SK-N-SH treated with all-trans-retinoic acid at 6 μM for 48 hours (cell line): ENCODE measurements at regions not wholly inside any gene's neighbourhood (a gene's known extent, or its start where the extent isn't known, plus 50 kb on each side); places are given as distances from the start of the nearest gene placed in this dataset.
A peak's percentile ranks its signal among the peaks of the same experiment; 100 is the strongest.
"Not testable (repeated sequence)": the region's sequence is repeated elsewhere in the genome, so short reads cannot be mapped to it uniquely, and the experiment has no call there.

Experiments
- ATAC-seq: fragments of 200-7000 bp; cut with Tn5 transposase; 3 replicates; pipeline ENCODE4 v1.9.1; 2020; ENCODE audit warnings: mild to moderate bottlenecking, moderate library complexity
- ARNTL ChIP-seq: fragments of 450-650 bp; formaldehyde crosslinking; IDR thresholded peaks from 2 replicates; pipeline ENCODE4 v1.5.0; 2020; ENCODE audit warnings: low read depth, mild to moderate bottlenecking, moderate library complexity, borderline replicate concordance
- BACH2 ChIP-seq: fragments of 250-450 bp; sonication (Bioruptor Pico); IDR thresholded peaks from 2 replicates; pipeline ENCODE4 v1.9.0; 2021; ENCODE audit warnings: mild to moderate bottlenecking, borderline replicate concordance
- CSDC2 ChIP-seq: fragments of 250-450 bp; sonication (Bioruptor Pico); IDR thresholded peaks from 2 replicates; pipeline ENCODE4 v1.5.0; 2020; ENCODE audit warnings: mild to moderate bottlenecking, moderate library complexity
- ESRRG ChIP-seq: fragments of 250-450 bp; sonication (Bioruptor Pico); IDR thresholded peaks from 2 replicates; pipeline ENCODE4 v1.6.1; 2021; ENCODE audit warnings: mild to moderate bottlenecking
- GLIS3 ChIP-seq: fragments of 250-450 bp; sonication (Bioruptor Pico); IDR thresholded peaks from 2 replicates; pipeline ENCODE4 v1.5.0; 2020; ENCODE audit warnings: mild to moderate bottlenecking, moderate library complexity
- ISL1 ChIP-seq: fragments of 250-450 bp; sonication (Bioruptor Pico); IDR thresholded peaks from 2 replicates; pipeline ENCODE4 v2.1.2; 2022; ENCODE audit warnings: mild to moderate bottlenecking, moderate library complexity
- OSR1 ChIP-seq: fragments of 250-450 bp; sonication (Bioruptor Pico); IDR thresholded peaks from 2 replicates; pipeline ENCODE4 v1.8.0; 2022; ENCODE audit warnings: moderate library complexity, mild to moderate bottlenecking, inconsistent platforms
- POU6F1 ChIP-seq: fragments of 250-450 bp; sonication (Bioruptor Pico); IDR thresholded peaks from 2 replicates; pipeline ENCODE4 v1.8.0; 2021; ENCODE audit warnings: low read depth, mild to moderate bottlenecking, moderate library complexity, borderline replicate concordance
- PPARA ChIP-seq: fragments of 250-450 bp; sonication (Bioruptor Pico); IDR thresholded peaks from 2 replicates; pipeline ENCODE4 v1.5.0; 2020; ENCODE audit warnings: mild to moderate bottlenecking, borderline replicate concordance
- RARB ChIP-seq: fragments of 250-450 bp; sonication (Bioruptor Pico); IDR thresholded peaks from 2 replicates; pipeline ENCODE4 v1.8.0; 2021; ENCODE audit warnings: mild to moderate bottlenecking, moderate library complexity
- SNAI2 ChIP-seq: fragments of 250-450 bp; sonication (Bioruptor Pico); IDR thresholded peaks from 2 replicates; pipeline ENCODE4 v1.5.0; 2020; ENCODE audit warnings: mild to moderate bottlenecking, moderate library complexity
- TCF4 ChIP-seq: fragments of 250-450 bp; sonication (Bioruptor Pico); IDR thresholded peaks from 2 replicates; pipeline ENCODE4 v1.8.0; 2021; ENCODE audit warnings: mild to moderate bottlenecking, moderate library complexity, borderline replicate concordance
- TOX ChIP-seq: fragments of 250-450 bp; sonication (Bioruptor Pico); IDR thresholded peaks from 2 replicates; pipeline ENCODE4 v1.8.0; 2021; ENCODE audit warnings: mild to moderate bottlenecking, moderate library complexity, borderline replicate concordance
- TSHZ2 ChIP-seq: fragments of 250-450 bp; sonication (Bioruptor Pico); IDR thresholded peaks from 2 replicates; pipeline ENCODE4 v1.5.0; 2020; ENCODE audit warnings: mild to moderate bottlenecking, moderate library complexity
- ZC3H10 ChIP-seq: fragments of 250-450 bp; sonication (Bioruptor Pico); IDR thresholded peaks from 2 replicates; pipeline ENCODE4 v1.5.1; 2021; ENCODE audit warnings: mild to moderate bottlenecking, moderate library complexity
- ZFP3 ChIP-seq: fragments of 250-450 bp; sonication (Bioruptor Pico); IDR thresholded peaks from 2 replicates; pipeline ENCODE4 v1.5.0; 2020; ENCODE audit warnings: mild to moderate bottlenecking, moderate library complexity
- ZNF565 ChIP-seq: fragments of 450-650 bp; formaldehyde crosslinking; conservative IDR thresholded peaks from 2 replicates; pipeline ENCODE4 v1.5.0; 2020; ENCODE audit warnings: low read depth, mild to moderate bottlenecking, moderate library complexity
- ZNF8 ChIP-seq: fragments of 450-650 bp; formaldehyde crosslinking; IDR thresholded peaks from 2 replicates; pipeline ENCODE4 v1.5.0; 2020; ENCODE audit warnings: mild to moderate bottlenecking, moderate library complexity
- TF ChIP-seq, protein P1 (sequence below): fragments of 250-450 bp; sonication (Bioruptor Pico); IDR thresholded peaks from 2 replicates; pipeline ENCODE4 v1.5.1; 2021; ENCODE audit warnings: mild to moderate bottlenecking, moderate library complexity
- TF ChIP-seq, protein P2 (sequence below): fragments of 250-450 bp; sonication (Bioruptor Pico); IDR thresholded peaks from 2 replicates; pipeline ENCODE4 v1.5.1; 2020; ENCODE audit warnings: low read depth, mild to moderate bottlenecking, moderate library complexity

GRCh38 chr6:169101036-169101805, 152.4 kb downstream of the THBS2 start:
- no peak for TF ChIP-seq RARB (CRISPR knock-in tag)
- no peak for TF ChIP-seq ISL1 (CRISPR knock-in tag)
- no peak for TF ChIP-seq OSR1 (CRISPR knock-in tag)
- TF ChIP-seq GLIS3 (CRISPR knock-in tag) = no peak
- TF ChIP-seq CSDC2 = no peak
- TF ChIP-seq, all 23 proteins: peak for 0
- no peak for ATAC-seq

DNA sequence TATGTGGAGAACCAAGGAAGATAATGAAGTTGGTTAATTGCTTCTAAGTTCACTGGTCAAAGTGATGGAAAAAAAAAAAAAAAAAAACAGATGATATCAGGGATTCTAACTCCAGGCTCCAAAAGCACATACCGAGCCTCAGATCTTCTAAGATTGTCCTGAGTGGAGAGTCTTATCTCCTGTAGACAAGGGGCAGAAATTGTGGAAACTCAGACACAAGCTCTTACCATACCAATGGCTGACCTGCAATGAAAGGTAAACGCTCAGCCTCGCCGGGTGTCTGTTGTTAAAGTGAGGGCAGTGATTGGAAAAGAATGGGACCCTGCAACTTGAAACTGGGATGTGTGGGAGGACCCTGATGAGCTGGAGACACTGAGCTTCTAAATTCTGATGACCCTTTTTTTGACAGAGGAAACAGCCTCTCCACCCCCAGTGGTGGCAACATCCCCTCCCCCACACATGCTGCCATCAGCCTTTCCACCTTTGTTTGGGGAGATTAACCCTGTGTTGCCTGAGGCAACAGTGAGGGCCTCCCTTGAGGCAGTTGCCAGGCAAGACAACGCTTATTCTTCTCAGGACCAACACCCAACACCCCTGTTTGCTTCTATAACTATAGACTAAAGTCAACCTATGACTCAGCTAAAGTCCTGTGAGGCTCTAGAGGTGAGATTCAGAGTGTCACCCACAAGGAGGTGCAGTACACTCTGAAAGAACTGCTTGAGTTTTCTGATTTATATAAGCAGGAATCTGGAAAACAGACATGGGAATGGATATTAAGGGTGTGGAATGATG, 154.0 kb downstream of the THBS2 start:
- ATAC-seq = no peak
- TF ChIP-seq TSHZ2 (CRISPR knock-in tag) (no peak), ZNF565 (CRISPR knock-in tag) (no peak), ZFP3 (CRISPR knock-in tag) (no peak), RARB (CRISPR knock-in tag) (no peak)

DNA sequence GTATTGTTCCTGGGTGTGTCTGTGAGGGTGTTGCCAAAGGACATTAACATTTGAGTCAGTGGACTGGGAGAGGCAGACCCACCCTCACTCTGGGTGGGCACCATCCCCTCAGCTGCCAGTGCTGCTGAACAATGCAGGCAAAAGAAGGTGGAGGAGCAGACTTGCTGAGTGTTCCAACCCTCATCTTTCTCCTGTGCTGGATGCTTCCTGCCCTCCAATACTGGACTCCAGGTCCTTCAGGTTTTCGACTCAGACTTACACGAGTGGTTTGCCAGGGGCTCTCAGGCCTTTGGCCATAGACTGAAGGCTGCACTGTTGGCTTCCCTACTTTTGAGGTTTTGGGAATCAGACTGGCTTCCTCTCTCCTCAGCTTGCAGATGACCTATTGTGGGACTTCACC, 155.0 kb downstream of the THBS2 start:
- not testable (repeated sequence) for ATAC-seq

- peak; percentile 32; the same call in 2 of the 3 replicates for ATAC-seq
- no peak for TF ChIP-seq ISL1 (CRISPR knock-in tag)
- no peak for TF ChIP-seq PPARA
- no peak for TF ChIP-seq TOX (CRISPR knock-in tag)
- no peak for TF ChIP-seq POU6F1
- TF ChIP-seq CSDC2 = no peak
- TF ChIP-seq SNAI2 (CRISPR knock-in tag) = no peak
- no peak for TF ChIP-seq TSHZ2 (CRISPR knock-in tag)
- TF ChIP-seq ARNTL = no peak
- TF ChIP-seq RARB (CRISPR knock-in tag) = no peak
- no peak for TF ChIP-seq BACH2 (CRISPR knock-in tag)
- TF ChIP-seq GLIS3 (CRISPR knock-in tag) = no peak
- no peak for TF ChIP-seq ZC3H10 (CRISPR knock-in tag)
- TF ChIP-seq, protein P1, sequence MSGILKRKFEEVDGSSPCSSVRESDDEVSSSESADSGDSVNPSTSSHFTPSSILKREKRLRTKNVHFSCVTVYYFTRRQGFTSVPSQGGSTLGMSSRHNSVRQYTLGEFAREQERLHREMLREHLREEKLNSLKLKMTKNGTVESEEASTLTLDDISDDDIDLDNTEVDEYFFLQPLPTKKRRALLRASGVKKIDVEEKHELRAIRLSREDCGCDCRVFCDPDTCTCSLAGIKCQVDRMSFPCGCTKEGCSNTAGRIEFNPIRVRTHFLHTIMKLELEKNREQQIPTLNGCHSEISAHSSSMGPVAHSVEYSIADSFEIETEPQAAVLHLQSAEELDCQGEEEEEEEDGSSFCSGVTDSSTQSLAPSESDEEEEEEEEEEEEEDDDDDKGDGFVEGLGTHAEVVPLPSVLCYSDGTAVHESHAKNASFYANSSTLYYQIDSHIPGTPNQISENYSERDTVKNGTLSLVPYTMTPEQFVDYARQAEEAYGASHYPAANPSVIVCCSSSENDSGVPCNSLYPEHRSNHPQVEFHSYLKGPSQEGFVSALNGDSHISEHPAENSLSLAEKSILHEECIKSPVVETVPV (CRISPR knock-in tag) = no peak
- TF ChIP-seq OSR1 (CRISPR knock-in tag) = no peak
- TF ChIP-seq, protein P2, sequence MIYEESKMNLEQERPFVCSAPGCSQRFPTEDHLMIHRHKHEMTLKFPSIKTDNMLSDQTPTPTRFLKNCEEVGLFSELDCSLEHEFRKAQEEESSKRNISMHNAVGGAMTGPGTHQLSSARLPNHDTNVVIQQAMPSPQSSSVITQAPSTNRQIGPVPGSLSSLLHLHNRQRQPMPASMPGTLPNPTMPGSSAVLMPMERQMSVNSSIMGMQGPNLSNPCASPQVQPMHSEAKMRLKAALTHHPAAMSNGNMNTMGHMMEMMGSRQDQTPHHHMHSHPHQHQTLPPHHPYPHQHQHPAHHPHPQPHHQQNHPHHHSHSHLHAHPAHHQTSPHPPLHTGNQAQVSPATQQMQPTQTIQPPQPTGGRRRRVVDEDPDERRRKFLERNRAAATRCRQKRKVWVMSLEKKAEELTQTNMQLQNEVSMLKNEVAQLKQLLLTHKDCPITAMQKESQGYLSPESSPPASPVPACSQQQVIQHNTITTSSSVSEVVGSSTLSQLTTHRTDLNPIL (CRISPR knock-in tag) = no peak
- no peak for TF ChIP-seq ESRRG (CRISPR knock-in tag)
- no peak for TF ChIP-seq ZNF8 (CRISPR knock-in tag)
- TF ChIP-seq TCF4 = no peak
- TF ChIP-seq ZNF565 (CRISPR knock-in tag) = no peak
- no peak for TF ChIP-seq ZFP3 (CRISPR knock-in tag)
Measured at GRCh38 chr6:169098116-169098515, 155.5 kb downstream of the THBS2 start.
